Right forelimb (tissue), 1 donor: ENCODE measurements at regions not wholly inside any gene's neighbourhood (a gene's known extent, or its start where the extent isn't known, plus 50 kb on each side); places are given as distances from the start of the nearest gene placed in this dataset.
"Not testable (repeated sequence)": the region's sequence is repeated elsewhere in the genome, so short reads cannot be mapped to it uniquely, and the experiment has no call there.

Source experiments
- DNase-seq: peaks from one replicate; pipeline ENCODE4 v3.0.0-alpha.2; 2018

- DNase-seq: no peak
Observed at GRCh38 chr7:148472406-148472805, 118.2 kb upstream of the C7orf33 start.

GRCh38 chr7:148473703-148474480 is 116.7 kb upstream of the C7orf33 start:
- no peak for DNase-seq

- DNase-seq: no peak
Observed at GRCh38 chr7:148474481-148475025, 116.0 kb upstream of the C7orf33 start.

GRCh38 chr7:148478551-148478950 is 112.0 kb upstream of the C7orf33 start:
- no peak for DNase-seq

- DNase-seq: no peak
Observed at GRCh38 chr7:148480479-148481146, 110.0 kb upstream of the C7orf33 start.

- no peak for DNase-seq
Observed at GRCh38 chr7:148481147-148481526, 109.4 kb upstream of the C7orf33 start.

GRCh38 chr7:148481971-148482626 is 108.5 kb upstream of the C7orf33 start:
- no peak for DNase-seq

GRCh38 chr7:148483515-148484308 is 106.9 kb upstream of the C7orf33 start:
- DNase-seq: no peak

- no peak for DNase-seq
Observed at GRCh38 chr7:148484486-148484885, 106.1 kb upstream of the C7orf33 start.

GRCh38 chr7:148485618-148486017 is 104.9 kb upstream of the C7orf33 start:
- no peak for DNase-seq

- no peak for DNase-seq
Observed at GRCh38 chr7:148486937-148487336, 103.6 kb upstream of the C7orf33 start.

GRCh38 chr7:148487912-148488311 is 102.7 kb upstream of the C7orf33 start:
- DNase-seq: no peak

GRCh38 chr7:148489678-148490077 is 100.9 kb upstream of the C7orf33 start:
- no peak for DNase-seq

- no peak for DNase-seq
Observed at GRCh38 chr7:148492157-148492860, 98.3 kb upstream of the C7orf33 start.

- no peak for DNase-seq
Observed at GRCh38 chr7:148495605-148496004, 95.0 kb upstream of the C7orf33 start.

GRCh38 chr7:148500978-148501377 is 89.6 kb upstream of the C7orf33 start:
- no peak for DNase-seq

- DNase-seq: no peak
Observed at GRCh38 chr7:148503900-148504487, 86.6 kb upstream of the C7orf33 start.

GRCh38 chr7:148505645-148506375 is 84.8 kb upstream of the C7orf33 start:
- DNase-seq: no peak

GRCh38 chr7:148507064-148507573 is 83.4 kb upstream of the C7orf33 start:
- not testable (repeated sequence) for DNase-seq

- DNase-seq: no peak
Observed at GRCh38 chr7:148507787-148508186, 82.8 kb upstream of the C7orf33 start.

- no peak for DNase-seq
Observed at GRCh38 chr7:148514236-148514635, 76.3 kb upstream of the C7orf33 start.
